K562 (cell line): ENCODE measurements at regions not wholly inside any gene's neighbourhood (a gene's known extent, or its start where the extent isn't known, plus 50 kb on each side); places are given as distances from the start of the nearest gene placed in this dataset.

Experiments
- CREBBP ChIP-seq: IDR thresholded peaks from one replicate; pipeline ENCODE4 v1.6.1; 2012; ENCODE audit warnings: low read depth, mild to moderate bottlenecking, control low read depth, inconsistent platforms, low read length
- DMBX1 ChIP-seq: fragments of 250-450 bp; sonication (Bioruptor Pico); IDR thresholded peaks from 2 replicates; pipeline ENCODE4 v1.8.0; 2022; ENCODE audit warnings: inconsistent platforms, mild to moderate bottlenecking, moderate library complexity, borderline replicate concordance
- E2F4 ChIP-seq: sonication (generic); formaldehyde crosslinking; IDR thresholded peaks from 2 replicates; pipeline ENCODE4 v1.8.0; 2022; ENCODE audit warnings: mild to moderate bottlenecking, low read depth, missing genetic modification reagents
- EP300 ChIP-seq: IDR thresholded peaks from 2 replicates; pipeline ENCODE4 v1.6.1; 2012; ENCODE audit warnings: low read length, improper control_type of control experiment
- HDAC2 ChIP-seq: fragments of 450-650 bp; IDR thresholded peaks from 2 replicates; pipeline ENCODE4 v1.6.1; 2016; ENCODE audit warnings: mild to moderate bottlenecking
- HINFP ChIP-seq: fragments of 450-650 bp; conservative IDR thresholded peaks from 2 replicates; pipeline ENCODE4 v1.6.1; 2016; ENCODE audit warnings: missing genetic modification characterization, low read depth, mild to moderate bottlenecking, control low read depth, missing compliant biosample characterization
- HMG20A ChIP-seq: fragments of 450-650 bp; formaldehyde crosslinking; conservative IDR thresholded peaks from 2 replicates; pipeline ENCODE4 v1.4.0; 2020; ENCODE audit warnings: mild to moderate bottlenecking, mixed read lengths
- HSF4 ChIP-seq: fragments of 250-450 bp; sonication (Bioruptor Pico); IDR thresholded peaks from 2 replicates; pipeline ENCODE4 v2.1.2; 2022; ENCODE audit warnings: mild to moderate bottlenecking, moderate library complexity, borderline replicate concordance
- MTA3 ChIP-seq: fragments of 450-650 bp; formaldehyde crosslinking; IDR thresholded peaks from 2 replicates; pipeline ENCODE4 v1.6.1; 2017; ENCODE audit warnings: mild to moderate bottlenecking, borderline replicate concordance
- NCOA1 ChIP-seq: fragments of 450-650 bp; IDR thresholded peaks from 2 replicates; pipeline ENCODE4 v1.6.1; 2016; ENCODE audit warnings: low read depth
- PBX2 ChIP-seq, 2 experiments: IDR thresholded peaks in 1 of 2; conservative IDR thresholded peaks in 1 of 2; 2 replicates each; pipeline ENCODE4 v1.6.1; 2016; ENCODE audit warnings: low read depth in 2 of 2, mild to moderate bottlenecking in 1 of 2, missing compliant biosample characterization in 1 of 2, missing genetic modification characterization in 1 of 2, moderate library complexity in 1 of 2
- PHB ChIP-seq: fragments of 250-450 bp; sonication (Bioruptor Pico); IDR thresholded peaks from 2 replicates; pipeline ENCODE4 v1.5.0; 2021
- POLR3G ChIP-seq: IDR thresholded peaks from 2 replicates; pipeline ENCODE4 v1.6.1; 2011; ENCODE audit not compliant: insufficient read length, insufficient replicate concordance; ENCODE audit errors: extremely low read depth
- SREBF1 ChIP-seq: fragments of 150-350 bp; IDR thresholded peaks from 2 replicates; pipeline ENCODE4 v1.6.1; 2014; ENCODE audit warnings: antibody characterized with exemption, low read depth, low read length, borderline replicate concordance
- SREBF2 ChIP-seq: sonication (generic); formaldehyde crosslinking; IDR thresholded peaks from 2 replicates; pipeline ENCODE4 v1.4.0; 2020; ENCODE audit warnings: mild to moderate bottlenecking, missing genetic modification reagents
- TAF7 ChIP-seq: fragments of 450-650 bp; IDR thresholded peaks from 2 replicates; pipeline ENCODE4 v1.6.1; 2016; ENCODE audit warnings: missing genetic modification characterization, missing compliant biosample characterization
- ZBTB43 ChIP-seq: sonication (generic); formaldehyde crosslinking; IDR thresholded peaks from 2 replicates; pipeline ENCODE4 v1.8.0; 2023; ENCODE audit warnings: mild to moderate bottlenecking, missing genetic modification reagents
- ZC3H11A ChIP-seq: IDR thresholded peaks from 2 replicates; pipeline ENCODE4 v1.6.1; 2012; ENCODE audit warnings: low read depth, low read length, improper control_type of control experiment
- ZNF316 ChIP-seq: fragments of 450-650 bp; IDR thresholded peaks from 2 replicates; pipeline ENCODE4 v1.6.1; 2016
- ZNF583 ChIP-seq: fragments of 250-450 bp; sonication (Bioruptor Pico); IDR thresholded peaks from 2 replicates; pipeline ENCODE4 v1.4.0; 2020

GRCh38 chr13:50613356-50613831 lies 230.1 kb downstream of the DLEU7 start (continued):
- TF ChIP-seq DMBX1 (CRISPR knock-in tag) (peak; percentile 66; the same call in 1 of the 2 replicates), HSF4 (CRISPR knock-in tag) (no peak), SREBF1 (no peak), ZC3H11A (no peak), ZNF583 (no peak), SREBF2 (CRISPR knock-in tag) (no peak), PBX2 (CRISPR knock-in tag; IDR thresholded peaks at IDR 0.05; ENCODE audit: low read depth) (no peak), PBX2 (tag; conservative IDR thresholded peaks at IDR 0.05; ENCODE audit: low read depth) (peak; percentile 67), EP300 (peak; percentile 92), POLR3G (no peak), CREBBP (no peak), PHB (CRISPR knock-in tag) (no peak), NCOA1 (peak; percentile 78), HMG20A (no peak), ZBTB43 (CRISPR knock-in tag) (no peak), HINFP (tag) (no peak), ZNF316 (no peak), TAF7 (tag) (no peak), E2F4 (no peak), HDAC2 (peak; percentile 66; the same call in 1 of the 2 replicates), MTA3 (peak; percentile 80)
